GM19239 (cell line): ENCODE measurements at regions not wholly inside any gene's neighbourhood (a gene's known extent, or its start where the extent isn't known, plus 50 kb on each side); places are given as distances from the start of the nearest gene placed in this dataset.

ENCODE experiments used
- DNase-seq: peaks from one replicate; pipeline ENCODE4 v3.0.0; 2011; ENCODE audit warnings: low spot score; ENCODE audit not compliant: insufficient read length
- FAIRE-seq: peaks from 2 replicates; lab custom pipeline; 2011; peaks lifted over from hg19 to GRCh38; lab: Jason Lieb, UNC

DNA sequence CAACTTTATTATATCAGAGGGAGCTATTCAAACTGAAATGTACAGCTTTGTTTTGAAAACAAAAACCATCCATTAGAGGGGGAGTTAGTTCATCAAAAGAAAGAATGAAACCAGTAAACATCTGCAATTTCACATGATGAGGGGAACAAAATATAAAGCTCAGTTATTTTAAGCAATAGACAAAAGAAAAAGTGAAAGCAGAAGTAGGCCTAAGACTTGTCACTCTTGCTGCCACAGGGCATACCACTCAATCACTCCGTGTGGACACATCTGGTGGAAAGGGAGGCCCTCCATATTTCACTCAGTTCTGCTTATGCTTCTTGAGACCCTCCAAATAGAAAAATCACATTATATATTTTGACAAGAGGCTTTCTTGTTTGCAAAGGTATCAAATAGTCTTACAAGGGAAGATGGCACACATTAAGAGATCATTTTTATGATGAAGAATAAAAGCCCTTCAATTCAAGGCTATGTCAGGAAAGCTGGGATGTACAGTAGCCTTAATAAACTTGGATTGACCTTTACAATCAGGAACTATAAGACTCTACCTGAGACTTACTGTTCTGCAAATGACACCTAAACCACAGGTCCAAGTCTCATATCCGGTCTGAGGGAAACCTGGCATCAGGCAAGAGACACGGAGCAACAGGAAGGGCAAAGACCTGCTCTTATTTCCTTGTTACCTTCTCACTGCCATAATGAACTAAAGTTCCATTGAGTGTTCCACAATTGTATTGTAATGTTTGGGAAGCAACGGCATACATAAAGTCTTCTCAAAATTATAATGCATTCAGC is 222.5 kb upstream of the GRIP1 start:
- DNase-seq: peak; percentile 9
- peak; percentile 84 for FAIRE-seq

DNA sequence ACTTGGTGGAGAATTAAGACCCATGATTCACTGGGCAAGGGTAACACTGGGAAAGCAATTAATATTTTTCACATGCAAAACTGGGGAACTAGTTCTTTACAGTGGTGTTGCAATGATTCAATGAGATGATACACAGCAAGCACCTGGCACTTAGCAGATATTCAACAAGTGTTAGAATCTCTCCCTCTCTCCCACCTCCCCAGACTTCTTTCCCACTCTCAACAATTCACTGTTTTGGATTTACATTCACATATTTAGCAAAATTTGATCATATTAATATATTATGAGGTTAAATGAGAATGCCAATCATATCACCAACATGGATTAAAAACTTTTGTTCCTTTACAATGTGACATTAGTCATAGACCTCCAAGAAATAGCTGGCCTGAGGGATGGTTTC is 223.1 kb upstream of the GRIP1 start:
- DNase-seq: no peak
- no peak for FAIRE-seq

DNA sequence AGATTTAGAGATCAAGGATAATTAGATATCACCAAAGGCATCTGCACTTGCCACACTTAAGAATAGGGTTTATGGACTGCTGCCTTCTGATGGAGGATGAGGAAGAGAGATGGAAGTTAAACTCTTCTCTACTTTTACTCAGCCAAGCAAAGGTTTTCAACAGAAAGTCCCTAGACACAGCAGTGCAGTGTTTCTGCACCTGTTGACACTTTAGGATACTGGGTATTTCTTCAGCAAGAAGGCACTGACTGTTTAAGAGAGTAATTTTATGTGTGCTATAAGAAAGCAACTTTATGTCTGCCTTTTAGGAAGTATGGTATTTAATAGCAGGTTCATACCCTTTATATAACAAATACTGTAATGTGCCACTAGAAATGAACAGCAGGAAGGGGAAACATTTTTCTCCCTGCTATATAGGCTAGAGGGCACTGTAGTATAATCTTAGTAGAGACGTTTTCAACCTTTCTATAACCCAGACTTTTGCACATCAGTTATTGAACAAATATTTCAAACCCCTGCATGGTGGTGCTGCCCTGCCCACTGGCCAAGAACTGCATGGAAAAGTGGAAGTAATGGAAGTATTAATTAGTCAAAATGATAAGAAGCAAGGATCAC is 225.0 kb upstream of the GRIP1 start:
- no peak for DNase-seq
- no peak for FAIRE-seq

DNA sequence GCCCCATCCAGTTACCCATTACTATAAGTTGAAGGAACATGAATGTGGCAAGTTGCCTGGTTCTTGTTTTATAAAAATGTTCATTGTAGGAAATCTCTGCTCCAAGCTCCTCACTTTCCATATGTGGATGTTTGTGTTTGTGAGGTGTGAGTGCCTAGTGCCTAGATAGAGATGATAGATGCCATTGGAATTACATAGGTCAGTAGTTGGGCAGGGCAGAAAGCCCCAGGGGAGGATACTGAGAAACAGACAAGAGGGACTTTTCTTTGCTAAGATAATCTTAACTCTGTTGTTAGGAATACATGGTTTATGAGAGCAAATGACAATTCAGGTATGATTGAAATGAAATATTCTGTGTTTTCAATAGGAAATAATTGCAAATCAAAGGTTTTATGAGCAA is 226.3 kb upstream of the GRIP1 start:
- no peak for DNase-seq
- no peak for FAIRE-seq

DNA sequence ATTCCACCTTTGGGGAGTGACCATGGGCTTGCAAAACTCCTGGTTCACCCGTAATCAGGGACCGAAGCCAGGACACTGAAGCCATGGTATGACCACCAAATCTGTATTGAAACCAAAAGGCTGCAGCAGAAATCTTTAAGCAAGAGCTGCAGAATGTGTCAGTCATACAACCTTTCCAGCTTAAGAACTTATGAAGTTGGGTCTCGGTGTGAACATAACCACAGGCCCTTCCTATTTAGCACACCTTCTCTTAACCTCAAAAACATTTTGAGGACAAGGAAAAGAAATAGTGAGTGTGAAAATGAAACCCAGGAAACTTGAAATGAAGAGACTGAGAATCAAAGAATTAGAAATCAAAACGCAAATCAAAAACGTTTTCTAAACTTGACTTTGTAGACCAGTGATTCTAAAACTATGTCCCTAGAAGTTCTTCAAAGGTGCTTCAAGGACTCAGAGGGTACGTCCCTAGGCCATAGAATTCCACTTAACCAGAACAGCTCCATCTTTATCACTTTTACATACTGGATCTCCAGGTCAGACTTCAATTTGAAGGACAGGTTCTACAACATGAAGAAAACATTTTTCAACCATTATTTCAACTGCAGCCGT is 231.6 kb upstream of the GRIP1 start:
- no peak for FAIRE-seq
- DNase-seq: no peak

DNA sequence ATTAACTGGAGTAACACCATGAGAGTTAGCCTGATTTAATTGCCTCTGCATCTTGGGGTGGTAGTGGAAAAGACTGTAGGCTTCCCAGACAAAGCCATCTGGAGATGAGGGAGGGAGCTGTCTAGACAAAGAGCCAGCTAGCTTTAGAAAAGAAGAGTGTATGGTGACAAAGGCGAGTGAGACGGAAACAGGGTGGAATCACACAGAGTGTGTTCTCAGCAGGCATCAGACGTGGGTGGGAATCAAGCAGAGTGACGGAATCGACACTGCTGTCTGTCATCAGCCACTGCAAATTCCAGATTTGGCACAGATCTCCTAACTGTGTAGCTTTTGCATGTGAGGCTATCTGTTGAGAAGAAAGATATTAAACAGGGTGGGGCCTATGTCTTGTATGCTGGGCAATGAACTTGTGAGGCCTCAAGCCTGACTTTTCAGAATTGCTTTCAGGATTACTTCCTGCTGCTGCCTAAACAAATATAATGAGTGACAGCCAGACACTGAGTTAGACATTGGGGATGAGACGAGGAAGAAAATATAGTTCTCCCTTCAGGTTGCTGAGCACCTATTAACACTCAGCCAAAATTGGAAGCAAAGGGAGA is 236.5 kb upstream of the GRIP1 start:
- DNase-seq (no peak), FAIRE-seq (no peak)

DNA sequence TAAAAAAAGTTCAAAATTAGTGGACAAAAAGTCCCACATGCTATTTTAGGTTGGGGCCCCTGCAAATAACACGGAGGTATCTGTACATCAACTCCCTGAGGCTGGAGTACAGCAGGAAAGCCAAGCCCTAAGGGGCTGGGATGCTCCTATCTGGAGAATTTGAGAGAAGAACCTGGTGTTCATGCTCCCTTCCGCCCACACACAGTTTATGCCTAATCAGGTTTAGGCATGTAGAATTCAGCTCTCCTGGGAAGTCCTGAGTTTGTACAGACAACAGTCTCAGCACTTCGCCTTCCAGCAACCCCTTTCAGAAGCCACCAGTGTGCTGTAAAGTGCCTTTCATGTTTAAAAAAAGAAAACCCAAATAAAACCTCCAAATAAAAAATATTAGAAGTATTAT is 237.3 kb upstream of the GRIP1 start:
- FAIRE-seq (no peak), DNase-seq (no peak)

DNA sequence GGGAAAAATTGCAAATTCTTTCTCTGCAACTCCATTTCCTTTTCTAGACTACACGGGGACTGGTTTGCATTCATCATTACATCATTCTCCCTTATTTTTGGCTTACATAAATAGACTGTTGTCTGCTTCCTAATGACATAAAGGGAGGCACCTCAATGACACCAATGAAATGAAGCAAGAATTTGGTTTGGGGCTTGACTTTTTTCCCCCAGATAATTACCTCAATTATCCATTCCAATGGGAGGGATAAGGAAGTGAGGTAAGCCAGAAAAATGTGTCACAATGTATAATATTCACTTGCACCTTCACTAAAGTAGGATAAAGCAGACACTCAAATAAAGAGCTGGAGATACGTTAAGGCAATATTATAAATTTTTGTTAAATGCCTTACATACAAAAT is 240.6 kb upstream of the GRIP1 start:
- no peak for FAIRE-seq
- DNase-seq: no peak

DNA sequence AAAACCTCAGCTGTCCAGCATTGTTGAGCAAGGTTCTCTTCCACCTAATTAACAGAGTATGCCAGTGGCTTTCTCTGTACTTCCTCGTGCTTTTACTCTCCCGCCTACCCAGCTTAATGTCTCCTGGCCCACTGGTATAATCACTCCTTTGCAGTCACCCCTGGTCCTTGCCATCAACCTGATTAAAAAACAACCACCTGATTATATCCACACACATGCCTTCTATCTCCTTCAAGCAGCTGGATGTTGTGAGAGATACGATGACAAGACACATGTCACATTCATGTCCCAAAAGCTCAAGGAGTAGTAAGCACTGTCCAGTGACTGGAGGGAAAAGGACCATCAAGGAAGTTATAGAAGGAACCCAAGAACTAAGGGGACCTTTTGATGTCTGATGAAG is 241.3 kb upstream of the GRIP1 start:
- FAIRE-seq (no peak), DNase-seq (no peak)

DNA sequence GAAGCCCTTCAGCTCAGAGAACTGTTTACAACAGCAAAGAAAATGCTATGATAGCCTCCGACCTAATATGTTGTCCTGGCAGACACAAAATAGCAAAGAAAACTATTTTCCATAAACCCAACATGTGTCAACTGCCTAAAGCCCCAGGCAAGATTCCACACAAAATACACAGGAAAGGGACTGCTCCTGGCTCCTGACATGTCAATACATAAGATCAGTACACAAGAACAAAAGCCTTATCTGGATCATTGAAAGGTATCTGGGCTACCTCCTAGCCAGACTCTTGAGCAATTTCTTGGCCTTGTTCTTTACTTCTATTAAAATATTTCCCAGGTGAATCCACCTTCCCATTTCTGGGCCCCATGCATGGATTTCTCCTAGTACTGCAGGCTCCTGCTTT is 242.3 kb upstream of the GRIP1 start:
- DNase-seq (no peak), FAIRE-seq (no peak)

DNA sequence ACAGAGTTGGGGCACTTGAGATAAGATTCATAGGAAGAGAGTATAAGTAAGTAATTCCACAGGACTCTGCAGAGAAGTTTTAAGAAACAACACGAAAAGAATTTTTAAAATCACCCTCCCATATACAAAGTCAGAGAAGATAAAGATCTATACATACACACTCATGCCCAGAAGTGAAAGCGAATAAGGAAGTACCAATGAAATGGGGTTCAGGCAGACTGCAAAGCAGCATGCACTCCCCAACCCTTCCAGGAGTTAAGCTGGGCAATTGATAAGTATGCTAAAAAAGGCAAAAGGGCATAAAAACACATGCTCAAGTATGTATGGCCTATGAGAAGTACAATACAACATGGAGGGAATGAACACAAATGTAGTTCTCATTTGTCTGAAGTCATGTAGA is 246.2 kb upstream of the GRIP1 start:
- DNase-seq (no peak), FAIRE-seq (no peak)

DNA sequence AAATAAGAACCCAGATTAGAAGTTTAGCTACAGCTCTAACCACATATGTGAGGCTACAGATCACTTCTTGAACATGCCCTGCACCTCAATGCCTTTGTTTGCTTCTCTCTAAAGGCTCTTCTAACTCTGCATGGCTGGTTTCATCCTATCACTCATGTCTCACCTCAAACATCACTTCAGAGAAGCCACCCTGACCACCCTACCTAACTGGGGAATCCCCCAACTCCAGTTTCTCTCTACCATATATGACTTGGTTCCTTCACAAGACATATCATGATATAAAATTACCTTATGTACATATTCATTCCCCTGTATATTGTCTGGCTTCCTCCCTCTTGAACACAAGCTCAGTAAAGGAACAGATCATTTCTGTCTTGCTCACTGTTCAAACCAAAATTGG is 250.2 kb upstream of the GRIP1 start:
- FAIRE-seq: no peak

DNA sequence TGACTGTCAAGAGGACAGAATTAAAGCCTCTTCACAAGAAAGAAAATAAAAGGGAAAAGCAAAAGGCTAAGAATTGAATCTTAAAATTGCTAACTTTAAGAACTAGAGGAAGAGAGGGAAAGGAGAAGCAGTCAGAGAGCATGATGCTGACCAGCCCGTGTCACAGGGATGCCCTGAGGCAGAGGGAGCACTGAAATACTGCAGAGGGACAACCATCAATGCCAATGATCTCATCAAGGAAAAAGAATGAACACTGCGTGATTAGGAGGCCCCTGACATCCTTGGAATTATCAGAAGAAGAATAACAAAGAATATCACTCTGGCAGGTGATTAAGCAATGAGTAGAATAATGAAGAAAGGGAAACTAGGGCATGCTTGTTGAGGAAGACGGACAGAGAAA is 252.2 kb upstream of the GRIP1 start:
- DNase-seq (no peak), FAIRE-seq (no peak)

More for the DNA sequence above, 250.2 kb upstream of the GRIP1 start:
- no peak for DNase-seq

DNA sequence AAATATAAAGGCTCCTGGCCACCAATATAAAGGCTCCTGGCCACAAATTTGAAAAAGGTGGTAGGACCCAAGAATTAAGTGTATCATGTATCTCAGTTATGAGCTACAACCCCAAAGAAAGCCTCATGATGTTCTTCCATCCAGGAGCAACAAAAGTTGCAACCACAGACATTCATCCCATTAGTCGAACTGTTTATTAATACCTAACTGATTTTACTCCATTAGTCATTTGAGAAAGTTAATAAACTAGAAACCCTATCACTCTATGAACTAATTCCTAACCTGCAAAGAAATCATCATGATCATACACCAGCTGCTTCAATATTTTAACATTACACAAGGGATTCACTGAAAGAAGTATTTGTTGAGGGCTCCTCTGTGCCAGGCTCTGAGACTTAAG is 253.2 kb upstream of the GRIP1 start:
- DNase-seq (no peak), FAIRE-seq (no peak)

DNA sequence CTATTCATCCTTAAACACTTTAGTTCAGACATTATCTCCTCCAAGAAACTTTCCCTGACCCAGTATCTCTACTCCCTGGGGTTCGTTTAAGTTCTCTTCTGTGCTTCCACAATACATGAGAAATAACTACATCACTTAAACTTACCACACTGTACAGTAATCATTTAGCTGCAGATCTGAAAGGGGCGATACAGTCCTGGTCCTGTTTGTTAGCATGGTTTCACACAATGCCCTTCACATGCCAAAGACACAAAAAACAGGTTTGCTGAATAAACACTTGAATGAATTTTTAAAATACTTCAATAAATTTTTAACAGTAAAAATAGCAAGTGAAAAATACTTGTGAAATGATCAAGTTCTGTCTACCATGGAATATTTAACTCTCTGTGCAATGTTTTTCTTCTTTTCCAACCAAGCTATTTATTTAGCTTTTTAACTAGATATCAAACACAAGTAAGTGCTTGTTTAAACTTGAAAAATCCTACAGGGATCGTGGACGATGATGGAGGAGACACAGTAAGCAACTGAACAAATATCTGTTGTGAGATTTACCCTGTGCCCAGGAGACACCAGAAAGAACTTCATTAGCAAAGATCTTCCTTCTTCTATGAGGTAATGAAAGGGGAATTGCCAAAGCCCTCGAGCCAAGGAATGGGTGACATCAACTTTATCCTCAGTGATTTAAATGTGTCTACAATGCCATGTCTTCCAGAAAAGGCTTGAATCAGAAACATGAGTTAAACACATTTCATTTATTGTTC is 255.6 kb upstream of the GRIP1 start:
- FAIRE-seq: no peak
- DNase-seq: no peak

DNA sequence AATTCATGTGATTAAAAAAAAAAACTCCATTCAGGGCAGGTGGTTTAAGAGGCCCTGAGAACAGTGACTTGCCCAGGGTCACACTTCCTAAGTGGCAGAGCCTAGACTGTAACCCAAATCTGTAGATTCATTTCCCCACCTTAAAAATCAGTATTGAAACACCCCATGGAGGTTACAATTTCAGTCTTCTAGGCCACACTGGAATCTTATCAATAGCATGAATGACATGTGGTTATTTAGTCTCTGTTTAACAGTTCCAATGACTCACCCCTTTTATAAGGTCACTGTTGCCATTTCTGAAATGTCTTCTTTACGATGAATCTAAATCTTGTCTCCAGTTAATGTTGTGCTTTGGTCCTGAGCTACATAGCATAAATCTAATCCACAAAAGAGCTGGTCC is 262.3 kb upstream of the GRIP1 start:
- no peak for FAIRE-seq
- DNase-seq: no peak

DNA sequence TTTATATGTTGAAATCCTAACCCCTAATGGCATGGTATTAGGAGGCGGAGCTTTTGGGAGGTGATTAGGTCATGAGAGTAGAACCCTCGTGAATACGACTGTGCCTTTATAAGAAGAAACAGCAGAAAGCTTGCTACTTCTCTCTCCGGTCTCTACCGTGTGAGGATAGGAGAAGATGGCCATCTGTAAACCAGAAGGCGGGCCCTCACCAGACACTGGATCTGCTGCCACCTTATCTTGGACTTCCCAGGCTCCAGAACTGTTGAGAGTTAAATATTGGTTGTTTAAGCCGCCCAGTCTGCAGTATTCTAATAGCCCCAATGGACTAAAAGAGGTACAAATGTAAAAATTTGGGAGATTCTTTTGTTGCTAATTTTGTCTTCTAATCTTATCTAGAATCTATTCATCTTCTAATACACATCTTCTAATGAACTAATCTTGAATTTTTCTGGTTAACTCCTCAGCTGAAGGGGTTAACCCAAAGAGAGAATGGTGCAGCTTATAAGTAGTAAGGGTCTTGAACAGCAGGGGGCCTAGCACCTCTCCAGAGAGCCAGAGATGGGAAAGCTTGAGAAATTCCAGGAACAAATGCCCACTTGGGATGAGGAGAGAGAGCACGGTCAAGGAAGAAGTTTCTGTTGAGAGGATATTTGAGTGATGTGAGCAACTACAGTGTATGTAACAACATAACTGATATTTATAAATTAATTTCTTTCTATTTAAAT is 264.0 kb upstream of the GRIP1 start:
- DNase-seq (no peak), FAIRE-seq (no peak)

DNA sequence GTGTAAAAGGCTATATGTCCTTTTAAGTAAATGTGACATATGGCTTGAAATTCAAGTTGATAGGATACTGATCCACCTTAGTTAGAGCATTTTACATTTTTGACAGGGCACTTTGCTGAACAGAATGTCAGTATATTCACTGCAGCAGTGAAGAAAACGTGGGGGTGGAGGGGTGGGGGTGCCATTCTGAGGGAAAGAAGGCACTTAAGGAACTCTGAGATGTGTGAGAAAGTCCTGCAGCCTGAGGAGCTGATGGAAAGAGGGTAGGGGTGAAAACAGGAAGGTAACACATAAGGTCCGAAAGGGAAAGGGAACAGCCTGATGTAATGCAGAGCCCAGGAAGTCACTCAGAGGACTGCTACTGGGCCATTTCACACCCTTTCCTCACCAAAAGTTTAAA is 265.5 kb upstream of the GRIP1 start:
- DNase-seq (no peak), FAIRE-seq (no peak)

DNA sequence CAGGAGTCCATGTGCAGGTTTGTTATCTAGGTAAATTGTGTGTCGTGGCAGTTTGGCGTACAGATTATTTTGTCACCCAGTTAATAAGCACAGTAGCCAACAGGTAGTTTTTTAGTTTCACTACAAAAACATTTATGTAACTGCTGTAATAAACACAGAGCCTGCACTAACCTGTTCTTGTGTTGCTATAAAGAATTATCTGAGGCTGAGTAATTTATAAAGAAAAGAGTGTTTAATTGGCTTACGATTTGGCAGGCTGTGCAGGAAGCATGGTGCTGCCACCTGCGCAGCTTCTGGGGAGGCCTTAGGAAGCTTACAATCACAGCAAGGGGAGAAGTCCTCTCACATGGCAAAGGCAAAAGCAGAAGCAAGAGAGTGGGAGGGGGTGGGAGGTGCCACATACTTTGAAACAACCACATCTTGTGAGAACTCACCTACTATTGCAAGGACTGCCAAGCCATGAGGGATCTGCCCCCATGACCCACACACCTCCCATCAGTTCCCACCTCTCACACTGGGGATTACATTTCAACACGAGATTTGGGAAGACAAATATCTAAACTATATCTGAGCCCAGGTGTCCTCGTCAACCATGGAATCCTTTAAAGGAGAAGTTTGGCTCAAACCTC is 266.4 kb upstream of the GRIP1 start:
- FAIRE-seq: no peak
- DNase-seq: no peak

DNA sequence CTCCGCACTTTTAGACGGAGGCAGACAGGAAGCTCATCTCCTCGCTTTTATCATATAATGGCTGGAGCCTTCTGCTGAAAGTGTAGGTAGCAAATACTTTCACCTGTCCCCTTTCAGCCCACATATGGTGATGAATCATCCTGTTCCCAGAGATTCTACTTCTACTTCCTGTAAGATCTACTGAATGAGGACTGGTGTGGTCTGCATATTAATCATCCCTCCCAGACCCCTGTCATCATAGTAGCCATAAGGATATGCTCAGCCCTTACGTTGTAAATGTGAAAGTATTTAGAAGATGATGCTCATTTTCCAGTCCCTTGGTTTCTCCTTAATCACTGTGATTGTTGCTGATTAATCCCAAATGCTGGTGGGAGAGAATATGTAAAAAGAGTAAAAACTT is 268.2 kb upstream of the GRIP1 start:
- FAIRE-seq (no peak), DNase-seq (no peak)
